Activated naive CD8-positive, alpha-beta T cell (primary cell): ENCODE measurements at regions not wholly inside any gene's neighbourhood (a gene's known extent, or its start where the extent isn't known, plus 50 kb on each side); places are given as distances from the start of the nearest gene placed in this dataset.

ENCODE experiments used
- H3K27ac Mint-ChIP-seq: one replicate; pipeline ENCODE4 v1.8.0; 2021; ENCODE audit warnings: mixed read lengths
- H3K27me3 Mint-ChIP-seq: one replicate; pipeline ENCODE4 v1.8.0; 2021; ENCODE audit warnings: mixed read lengths
- H3K36me3 Mint-ChIP-seq: one replicate; pipeline ENCODE4 v1.8.0; 2021; ENCODE audit warnings: mixed read lengths
- H3K4me1 Mint-ChIP-seq: one replicate; pipeline ENCODE4 v1.8.0; 2021; ENCODE audit warnings: low read depth, mixed read lengths
- H3K4me3 Mint-ChIP-seq: one replicate; pipeline ENCODE4 v1.8.0; 2021; ENCODE audit warnings: mild to moderate bottlenecking, mixed read lengths
- H3K9me3 Mint-ChIP-seq: one replicate; pipeline ENCODE4 v1.8.0; 2021; ENCODE audit warnings: low read depth, mixed read lengths

DNA sequence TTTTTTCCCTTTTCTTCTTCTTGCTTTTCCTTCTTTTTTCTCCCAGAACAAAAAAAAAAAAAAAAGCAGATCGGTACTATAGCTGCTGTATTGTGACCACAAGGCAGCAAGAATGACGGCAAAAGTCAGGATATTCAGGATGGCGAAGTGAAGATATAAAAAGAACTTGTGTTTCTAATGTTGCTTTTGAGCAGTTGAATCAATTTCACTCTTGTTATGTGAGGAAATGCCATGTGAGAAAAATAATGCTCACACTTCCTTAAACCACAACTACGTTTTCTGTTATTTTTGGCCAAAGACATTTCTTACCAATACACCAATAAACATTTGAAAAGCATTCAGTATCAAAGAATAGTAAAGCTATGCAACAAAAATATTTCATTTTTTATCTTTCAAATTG is 510.5 kb downstream of the HACE1 start:
- no peaks in the 10 kb centered on the region for H3K4me1 Mint-ChIP-seq
- peaks cover 2% of the 10 kb centered on the region for H3K27me3 Mint-ChIP-seq
- peaks cover 3% of the 10 kb centered on the region for H3K9me3 Mint-ChIP-seq
- H3K4me3 Mint-ChIP-seq, result no peak overlapping the region
- H3K36me3 Mint-ChIP-seq, result no peaks in the 10 kb centered on the region
- H3K27ac Mint-ChIP-seq, result no peak overlapping the region

- no peak overlapping the region for H3K4me3 Mint-ChIP-seq
- H3K9me3 Mint-ChIP-seq, result no peaks in the 10 kb centered on the region
- no peak overlapping the region for H3K27ac Mint-ChIP-seq
- H3K4me1 Mint-ChIP-seq, result no peaks in the 10 kb centered on the region
- no peaks in the 10 kb centered on the region for H3K27me3 Mint-ChIP-seq
- H3K36me3 Mint-ChIP-seq, result no peaks in the 10 kb centered on the region
Observed at GRCh38 chr6:104344223-104344622, 515.5 kb downstream of the HACE1 start.

GRCh38 chr6:104332364-104332763 is 527.4 kb downstream of the HACE1 start:
- no peak overlapping the region for H3K4me3 Mint-ChIP-seq
- no peaks in the 10 kb centered on the region for H3K4me1 Mint-ChIP-seq
- no peaks in the 10 kb centered on the region for H3K9me3 Mint-ChIP-seq
- H3K27me3 Mint-ChIP-seq, result no peaks in the 10 kb centered on the region
- no peaks in the 10 kb centered on the region for H3K36me3 Mint-ChIP-seq
- no peak overlapping the region for H3K27ac Mint-ChIP-seq

- Mint-ChIP-seq H3K4me3 (no peak overlapping the region), H3K4me1 (no peaks in the 10 kb centered on the region), H3K27me3 (no peaks in the 10 kb centered on the region), H3K36me3 (no peaks in the 10 kb centered on the region), H3K9me3 (no peaks in the 10 kb centered on the region), H3K27ac (no peak overlapping the region)
Observed at GRCh38 chr6:104326173-104327001, 533.3 kb downstream of the HACE1 start.

GRCh38 chr6:104325341-104326172 is 534.2 kb downstream of the HACE1 start:
- H3K27me3 Mint-ChIP-seq, result no peaks in the 10 kb centered on the region
- H3K4me3 Mint-ChIP-seq, result no peak overlapping the region
- H3K36me3 Mint-ChIP-seq, result no peaks in the 10 kb centered on the region
- H3K4me1 Mint-ChIP-seq, result no peaks in the 10 kb centered on the region
- H3K27ac Mint-ChIP-seq, result no peak overlapping the region
- H3K9me3 Mint-ChIP-seq, result no peaks in the 10 kb centered on the region

DNA sequence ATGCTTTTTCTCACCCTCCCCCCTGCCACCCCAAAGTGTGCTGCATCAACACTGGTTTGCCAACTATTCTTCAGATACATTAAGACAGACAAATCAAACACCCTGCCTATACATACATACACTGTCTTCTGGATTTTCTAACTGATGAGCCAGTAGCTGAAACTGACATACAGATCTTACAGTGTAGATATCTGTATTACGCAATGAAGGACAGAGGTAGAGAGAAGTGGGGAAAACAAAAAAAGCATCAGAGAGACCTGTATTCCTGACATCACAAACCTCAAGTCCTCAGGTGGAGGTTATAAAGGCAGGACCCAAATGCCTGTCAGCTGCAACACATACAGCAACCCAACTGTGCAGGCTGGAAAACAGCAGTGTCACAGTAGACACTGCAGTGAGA is 535.4 kb downstream of the HACE1 start:
- Mint-ChIP-seq H3K4me1 (no peaks in the 10 kb centered on the region), H3K36me3 (no peaks in the 10 kb centered on the region), H3K27me3 (no peaks in the 10 kb centered on the region), H3K27ac (no peak overlapping the region), H3K9me3 (no peaks in the 10 kb centered on the region), H3K4me3 (no peak overlapping the region)

- Mint-ChIP-seq H3K4me3 (no peak overlapping the region), H3K9me3 (no peaks in the 10 kb centered on the region), H3K36me3 (no peaks in the 10 kb centered on the region), H3K27ac (no peak overlapping the region), H3K4me1 (no peaks in the 10 kb centered on the region), H3K27me3 (no peaks in the 10 kb centered on the region)
Observed at GRCh38 chr6:104322841-104323240, 536.9 kb downstream of the HACE1 start.

DNA sequence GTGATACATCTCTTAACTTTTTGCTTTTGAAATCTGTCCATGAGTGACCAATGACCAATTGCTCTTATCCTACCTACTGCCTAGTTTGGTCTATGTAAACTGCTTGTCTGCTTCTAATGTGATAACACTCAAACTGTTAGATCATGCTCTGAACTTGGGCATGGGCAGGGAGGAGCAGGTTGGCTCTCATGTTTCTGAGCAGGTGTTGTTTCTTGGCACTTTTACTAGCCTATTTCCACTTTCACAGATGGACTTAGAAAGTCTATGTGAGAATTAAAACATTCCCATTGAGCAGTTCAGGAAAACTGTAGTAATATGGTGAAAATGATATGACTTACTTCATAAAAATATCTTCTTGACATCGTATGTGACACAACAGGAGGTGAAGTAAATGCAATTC is 538.4 kb downstream of the HACE1 start:
- Mint-ChIP-seq H3K9me3 (no peaks in the 10 kb centered on the region), H3K4me1 (no peaks in the 10 kb centered on the region), H3K27ac (no peak overlapping the region), H3K27me3 (no peaks in the 10 kb centered on the region), H3K36me3 (no peaks in the 10 kb centered on the region), H3K4me3 (no peak overlapping the region)

DNA sequence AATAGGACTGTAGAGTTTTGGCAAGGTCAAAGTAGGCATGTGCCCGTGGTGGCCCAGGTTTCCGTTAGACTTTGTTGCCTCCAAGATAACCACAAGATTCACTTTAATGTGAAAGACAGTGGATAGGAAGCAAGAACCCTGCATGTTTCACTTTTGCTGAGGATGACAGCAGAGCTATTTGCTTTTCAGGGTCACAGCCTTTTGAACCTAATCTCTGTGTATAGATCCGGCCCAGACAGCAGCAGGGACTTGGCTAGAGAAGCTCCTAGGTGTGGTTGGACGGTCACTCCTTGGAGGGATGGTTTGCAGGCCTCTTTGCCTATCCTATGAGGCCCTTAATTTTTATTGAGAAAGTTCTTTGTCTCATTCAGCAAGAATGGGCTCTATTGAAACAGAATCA is 538.8 kb downstream of the HACE1 start:
- Mint-ChIP-seq H3K27me3 (no peaks in the 10 kb centered on the region), H3K36me3 (no peaks in the 10 kb centered on the region), H3K4me1 (no peaks in the 10 kb centered on the region)

DNA sequence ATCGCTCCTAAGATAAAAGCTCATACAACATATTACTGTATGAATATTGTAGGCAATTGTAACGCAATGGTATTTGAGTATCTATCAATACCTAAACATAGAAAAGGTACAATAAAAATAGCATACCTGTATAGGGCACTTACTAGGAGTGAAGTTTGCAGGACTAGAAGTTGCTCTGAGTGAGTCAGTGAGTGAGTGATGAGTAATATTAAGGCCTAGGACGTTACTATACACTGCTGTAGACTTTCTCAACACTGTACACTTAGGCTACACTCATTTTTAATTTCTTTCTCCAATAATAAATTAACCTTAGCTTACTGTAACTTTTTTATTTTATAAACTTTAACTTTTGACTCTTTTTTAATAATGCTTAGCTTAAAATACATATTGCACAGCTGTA is 546.9 kb downstream of the HACE1 start:
- Mint-ChIP-seq H3K4me1 (no peaks in the 10 kb centered on the region), H3K27ac (no peak overlapping the region), H3K4me3 (no peak overlapping the region), H3K36me3 (no peaks in the 10 kb centered on the region), H3K9me3 (no peaks in the 10 kb centered on the region), H3K27me3 (no peaks in the 10 kb centered on the region)

More for the DNA sequence above, 538.8 kb downstream of the HACE1 start:
- H3K4me3 Mint-ChIP-seq, result no peak overlapping the region
- no peaks in the 10 kb centered on the region for H3K9me3 Mint-ChIP-seq
- H3K27ac Mint-ChIP-seq, result no peak overlapping the region

DNA sequence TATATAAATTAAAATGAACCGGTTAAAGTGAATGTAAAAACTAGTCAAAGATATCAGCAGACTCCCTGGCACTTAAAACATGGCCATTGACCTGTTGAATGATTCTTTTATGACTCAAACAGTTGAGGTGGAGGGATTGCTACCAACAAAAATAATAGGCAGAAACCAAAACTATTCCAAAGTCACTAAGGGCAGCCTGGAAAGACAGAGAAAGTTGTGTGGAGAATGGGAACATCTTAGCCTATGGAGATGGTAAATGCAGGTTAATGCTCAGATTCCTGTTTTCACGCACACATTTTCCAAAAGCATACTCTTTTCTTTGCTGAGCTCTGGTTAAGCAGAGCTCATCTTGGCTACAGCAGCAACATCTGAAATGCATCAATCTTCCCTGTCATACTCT is 553.5 kb downstream of the HACE1 start:
- no peaks in the 10 kb centered on the region for H3K27me3 Mint-ChIP-seq
- no peak overlapping the region for H3K4me3 Mint-ChIP-seq
- no peaks in the 10 kb centered on the region for H3K4me1 Mint-ChIP-seq
- H3K27ac Mint-ChIP-seq, result no peak overlapping the region
- peaks cover 4% of the 10 kb centered on the region for H3K9me3 Mint-ChIP-seq
- H3K36me3 Mint-ChIP-seq, result no peaks in the 10 kb centered on the region

DNA sequence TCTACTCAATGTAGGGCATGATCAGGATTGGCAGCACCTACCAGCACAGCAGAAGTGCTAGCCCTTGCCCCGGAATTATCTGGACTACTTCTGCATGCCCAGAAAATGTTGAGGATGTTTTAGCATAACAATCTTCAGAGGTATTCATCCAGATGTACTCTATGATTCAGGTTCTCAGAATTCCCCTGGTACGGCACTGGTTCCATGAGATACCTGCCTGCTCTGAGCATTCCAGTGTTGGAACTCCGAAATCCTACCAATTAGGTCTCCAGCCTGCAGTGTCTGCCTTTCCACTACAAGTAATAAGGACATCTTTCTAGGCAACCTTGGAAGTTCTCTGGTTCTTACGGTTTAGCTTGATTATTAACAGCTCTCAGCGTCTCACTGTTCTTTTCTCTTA is 554.5 kb downstream of the HACE1 start:
- H3K4me1 Mint-ChIP-seq, result no peaks in the 10 kb centered on the region
- peaks cover 4% of the 10 kb centered on the region for H3K9me3 Mint-ChIP-seq
- no peak overlapping the region for H3K27ac Mint-ChIP-seq
- H3K27me3 Mint-ChIP-seq, result no peaks in the 10 kb centered on the region
- no peak overlapping the region for H3K4me3 Mint-ChIP-seq
- no peaks in the 10 kb centered on the region for H3K36me3 Mint-ChIP-seq

GRCh38 chr6:104301951-104302350 is 557.8 kb downstream of the HACE1 start:
- Mint-ChIP-seq H3K36me3 (no peaks in the 10 kb centered on the region), H3K9me3 (peaks cover 4% of the 10 kb centered on the region), H3K27ac (no peak overlapping the region), H3K4me1 (no peaks in the 10 kb centered on the region), H3K4me3 (no peak overlapping the region), H3K27me3 (no peaks in the 10 kb centered on the region)

- Mint-ChIP-seq H3K27me3 (no peaks in the 10 kb centered on the region), H3K36me3 (no peaks in the 10 kb centered on the region), H3K9me3 (no peaks in the 10 kb centered on the region), H3K4me3 (no peak overlapping the region), H3K4me1 (no peaks in the 10 kb centered on the region), H3K27ac (no peak overlapping the region)
Observed at GRCh38 chr6:104286641-104287040, 573.1 kb downstream of the HACE1 start.

DNA sequence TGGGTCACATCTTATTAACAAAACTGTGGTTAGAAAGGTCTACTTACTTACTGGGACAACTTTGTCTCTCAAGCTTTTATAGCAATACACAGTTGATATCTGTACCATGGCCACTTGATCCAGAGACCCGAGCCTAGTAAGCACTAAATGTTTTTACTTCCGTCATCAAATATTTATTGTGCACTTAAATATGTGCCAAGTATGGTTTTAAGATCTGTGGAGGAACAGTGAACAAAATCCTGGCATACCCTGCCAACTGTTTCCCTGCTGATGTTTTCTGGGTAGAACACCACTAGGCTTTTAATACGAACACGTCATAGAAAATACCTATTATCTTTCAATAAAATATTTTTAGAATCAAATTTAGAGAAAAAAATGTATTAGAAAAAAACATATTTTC is 574.8 kb downstream of the HACE1 start:
- Mint-ChIP-seq H3K4me1 (no peaks in the 10 kb centered on the region), H3K4me3 (no peak overlapping the region), H3K9me3 (no peaks in the 10 kb centered on the region), H3K27ac (no peak overlapping the region), H3K27me3 (no peaks in the 10 kb centered on the region), H3K36me3 (no peaks in the 10 kb centered on the region)
